GM19238 (cell line): ENCODE measurements at regions not wholly inside any gene's neighbourhood (a gene's known extent, or its start where the extent isn't known, plus 50 kb on each side); places are given as distances from the start of the nearest gene placed in this dataset.
"Not testable (repeated sequence)": the region's sequence is repeated elsewhere in the genome, so short reads cannot be mapped to it uniquely, and the experiment has no call there.

ENCODE experiments used
- DNase-seq: peaks from one replicate; pipeline ENCODE4 v3.0.0; 2011; ENCODE audit warnings: low spot score; ENCODE audit not compliant: insufficient read length

DNA sequence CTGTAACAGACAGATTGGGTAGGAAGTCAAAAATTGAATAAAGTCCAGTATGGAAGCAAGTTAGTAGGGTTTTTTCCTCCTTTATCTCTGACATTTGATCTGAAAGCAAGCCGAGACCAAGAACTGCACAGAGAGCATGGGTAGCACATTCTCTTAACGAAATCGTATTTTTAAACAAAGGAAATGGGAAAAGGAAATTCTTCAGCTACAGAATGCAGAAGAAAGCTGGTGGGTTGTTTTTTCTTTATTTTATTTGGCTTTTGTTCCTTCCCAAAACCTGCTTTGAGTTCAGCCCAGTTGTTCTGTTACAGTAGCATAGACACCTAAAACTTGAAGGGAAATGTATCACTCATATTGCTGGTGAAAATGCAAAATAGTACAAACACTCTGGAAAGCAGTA, 397.0 kb downstream of the GBE1 start:
- no peak for DNase-seq

DNA sequence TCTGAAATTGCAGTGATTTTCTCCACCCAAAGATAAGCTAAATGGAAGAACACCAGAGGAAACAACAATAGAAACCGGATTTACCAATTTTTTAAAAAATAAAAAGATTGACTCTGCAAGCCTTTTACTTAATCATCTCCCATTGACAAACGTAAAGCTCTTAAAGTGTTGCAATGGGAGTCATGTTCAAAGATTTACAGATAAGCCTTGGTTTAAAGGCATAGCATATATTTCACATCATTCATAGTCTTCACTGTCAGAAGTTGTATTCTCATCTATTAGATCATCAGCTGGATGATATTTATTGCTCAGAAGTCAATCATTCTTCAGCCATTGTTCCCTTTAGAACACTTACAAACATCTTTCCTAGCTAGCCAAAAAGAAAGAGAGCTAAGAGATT, 397.6 kb downstream of the GBE1 start:
- DNase-seq: no peak

DNA sequence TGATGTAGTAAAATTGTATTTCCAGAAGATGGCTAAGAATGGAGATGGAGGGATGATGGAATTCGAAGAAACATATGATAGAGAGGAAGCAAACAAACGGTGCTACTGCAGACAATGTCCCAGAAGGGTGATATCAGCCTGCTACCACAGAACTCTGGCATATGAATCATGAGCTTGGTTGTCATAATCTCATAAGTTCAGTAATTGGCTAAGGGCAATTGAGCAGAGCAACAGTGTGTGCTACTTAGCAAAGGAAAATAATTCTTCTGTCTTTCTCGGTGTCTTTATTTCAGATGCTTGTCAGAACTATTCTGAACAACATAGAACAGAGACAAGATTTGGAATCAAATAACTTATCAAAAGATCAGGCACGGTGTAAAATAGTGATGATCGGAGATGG, 407.3 kb downstream of the GBE1 start:
- no peak for DNase-seq

DNA sequence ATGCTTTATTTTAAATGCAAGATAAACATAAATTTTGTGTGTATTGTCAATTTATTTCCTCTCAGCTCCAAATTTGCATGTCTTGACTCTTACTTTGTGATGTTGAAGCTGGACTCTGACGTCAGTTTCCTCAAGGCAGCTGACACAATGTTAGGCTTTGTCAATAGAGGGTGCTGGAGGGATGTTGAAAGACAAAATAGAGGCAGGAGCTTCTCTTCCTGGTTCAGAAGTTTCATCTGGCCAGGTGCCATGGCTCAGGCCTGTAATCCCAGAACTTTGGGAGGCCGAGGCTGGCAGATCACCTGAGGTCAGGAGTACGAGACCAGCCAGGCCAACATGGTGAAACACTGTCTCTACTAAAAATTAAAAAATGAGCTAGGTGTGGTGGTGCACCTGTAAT, 408.6 kb downstream of the GBE1 start:
- no peak for DNase-seq

DNA sequence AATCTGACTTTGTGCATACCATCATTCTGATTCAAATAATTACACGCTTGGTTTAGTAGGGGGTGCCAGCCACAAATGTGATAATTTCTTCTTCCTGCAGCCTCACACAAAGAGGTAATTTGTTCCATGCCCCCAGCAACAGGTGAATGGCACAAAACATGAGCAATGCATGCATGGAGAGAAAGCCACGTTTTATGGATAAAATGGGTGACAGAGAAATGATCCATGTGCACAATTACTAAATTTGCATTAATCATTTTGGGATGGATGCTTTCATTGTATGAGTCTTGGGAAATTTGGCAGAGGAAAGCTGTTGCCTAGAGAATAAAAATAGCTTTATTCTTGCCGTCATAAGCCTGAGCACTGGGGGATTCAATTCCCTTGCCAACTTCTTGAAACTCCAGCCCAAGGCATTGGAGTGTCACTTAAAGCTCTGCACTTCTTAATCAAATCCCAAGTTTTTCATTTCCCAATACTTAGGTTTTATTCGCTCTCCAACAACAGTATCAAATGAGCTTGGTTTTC, 411.6 kb downstream of the GBE1 start:
- DNase-seq: no peak

DNA sequence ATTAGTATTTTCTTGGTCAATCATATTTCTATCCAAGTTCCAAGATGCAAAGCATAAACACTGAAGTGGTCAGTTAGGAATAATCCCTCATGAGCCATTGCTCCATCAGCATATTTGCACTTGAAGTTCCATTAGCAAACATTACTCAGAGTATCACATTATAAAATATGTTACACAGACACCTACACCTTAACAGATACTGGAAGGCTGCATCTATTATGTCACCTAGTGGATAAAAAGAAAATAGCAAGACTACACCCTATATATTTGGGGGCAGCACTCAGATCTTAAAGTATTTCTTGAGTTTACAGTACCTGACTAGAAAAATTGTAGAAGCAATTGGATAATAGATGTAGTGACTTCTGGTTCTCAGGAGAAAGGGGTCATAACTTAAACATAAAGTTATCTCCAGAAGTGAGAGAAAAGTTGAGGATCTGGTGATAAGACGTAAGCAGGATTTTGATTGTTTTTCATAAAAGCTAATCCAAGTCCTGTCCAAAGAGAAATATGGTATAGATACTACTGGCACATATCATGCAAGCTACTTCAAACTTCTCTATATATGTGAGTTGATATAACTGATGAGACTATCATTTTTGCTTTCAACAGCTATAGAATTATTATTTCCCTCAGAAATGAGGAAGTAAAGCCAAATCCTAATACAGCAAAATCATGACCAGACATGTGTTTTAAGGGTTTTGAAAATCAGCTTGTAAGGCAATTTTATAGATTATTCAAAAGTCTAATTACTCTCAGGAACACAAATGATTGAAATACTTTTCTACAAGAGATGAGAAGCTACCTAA, 422.2 kb downstream of the GBE1 start:
- no peak for DNase-seq

DNA sequence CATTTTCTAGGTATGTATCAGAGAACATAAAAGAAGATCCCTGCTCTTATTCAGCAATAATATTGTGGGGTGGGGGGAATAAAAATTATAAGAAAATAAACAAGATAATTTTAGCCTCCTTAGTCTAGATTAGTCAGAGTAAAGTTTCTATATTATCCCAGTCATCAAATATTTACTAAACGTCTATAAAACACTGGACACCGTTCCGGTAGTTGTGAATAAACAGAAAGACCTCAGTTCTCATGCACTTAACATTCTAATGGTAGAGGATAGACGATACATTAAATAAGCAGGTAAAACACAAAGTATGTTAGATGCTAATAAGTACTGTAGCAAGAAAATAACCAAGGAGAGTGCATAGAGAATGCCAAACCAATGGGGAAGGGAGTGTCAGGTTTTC, 425.0 kb downstream of the GBE1 start:
- no peak for DNase-seq

DNA sequence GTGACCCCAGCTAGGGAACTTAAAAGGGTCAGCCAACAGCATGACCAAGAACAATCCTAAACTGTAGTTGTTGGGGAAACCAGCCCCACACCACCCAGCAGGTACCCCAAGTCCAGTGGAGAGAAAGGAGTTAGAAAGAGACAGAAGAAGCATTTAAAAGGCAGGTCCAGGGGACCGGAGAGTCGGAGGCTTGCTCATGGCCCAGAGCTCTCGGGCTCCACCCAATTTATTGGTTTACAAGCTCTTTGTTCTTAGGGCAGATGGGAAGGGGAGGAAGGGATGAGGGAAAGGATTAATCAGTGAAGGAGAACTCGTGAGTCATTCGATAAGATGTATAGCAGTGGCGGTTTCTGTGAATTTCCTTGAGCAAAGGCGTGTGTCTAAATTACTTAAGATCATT, 431.6 kb downstream of the GBE1 start:
- not testable (repeated sequence) for DNase-seq

DNA sequence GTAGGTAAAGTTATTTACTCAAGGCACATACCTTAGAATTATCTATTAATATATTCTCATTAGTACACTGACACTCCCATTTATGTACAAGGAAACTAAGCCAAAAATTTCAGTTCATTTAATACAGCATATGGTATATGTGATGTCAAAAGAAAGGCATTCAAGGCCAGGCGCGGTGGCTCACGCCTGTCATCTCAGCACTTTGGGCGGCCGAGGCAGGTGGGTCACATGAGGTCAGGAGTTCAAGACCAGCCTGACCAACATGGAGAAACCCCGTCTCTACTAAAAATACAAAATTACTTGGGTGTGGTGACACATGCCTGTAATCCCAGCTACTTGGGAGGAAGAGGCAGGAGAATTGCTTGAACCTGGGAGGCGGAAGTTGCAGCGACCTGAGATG, 435.2 kb downstream of the GBE1 start:
- no peak for DNase-seq

DNA sequence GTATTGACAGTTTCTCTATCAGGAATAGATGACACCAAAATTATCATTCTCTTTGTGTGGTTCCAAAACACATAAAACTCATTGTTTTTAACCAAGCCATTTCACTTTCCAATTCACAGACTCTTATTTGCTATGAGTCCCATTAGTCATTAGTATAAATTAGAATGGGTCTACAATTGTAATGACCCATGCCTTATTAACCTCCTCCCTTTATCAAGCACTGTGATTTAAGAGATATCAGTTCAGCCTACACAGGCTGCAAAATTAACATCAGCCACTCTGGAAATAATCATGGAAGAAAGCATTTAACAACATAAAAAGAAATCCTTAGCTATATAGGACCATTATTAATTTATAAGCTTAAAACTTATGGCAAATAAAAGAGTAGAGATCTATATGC, 440.6 kb downstream of the GBE1 start:
- DNase-seq: no peak

DNA sequence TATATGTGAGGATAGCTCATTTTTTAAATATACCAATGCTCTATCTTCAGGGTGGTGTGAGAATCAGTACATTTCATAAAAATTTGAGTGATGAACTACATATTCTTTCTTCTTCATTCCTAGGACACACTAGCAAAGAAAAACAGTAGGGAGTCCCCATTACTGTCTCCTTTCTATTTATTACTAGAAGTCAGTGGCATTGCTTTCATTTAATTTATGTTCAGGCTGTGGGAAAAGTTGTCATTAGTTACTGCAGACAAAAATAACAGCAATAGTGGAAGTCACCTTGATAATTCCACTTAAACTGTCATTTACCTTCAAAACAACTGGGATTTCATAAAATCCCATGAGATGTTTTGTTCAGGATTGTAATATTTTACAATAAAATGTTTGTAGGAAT, 446.4 kb downstream of the GBE1 start:
- DNase-seq: no peak

DNA sequence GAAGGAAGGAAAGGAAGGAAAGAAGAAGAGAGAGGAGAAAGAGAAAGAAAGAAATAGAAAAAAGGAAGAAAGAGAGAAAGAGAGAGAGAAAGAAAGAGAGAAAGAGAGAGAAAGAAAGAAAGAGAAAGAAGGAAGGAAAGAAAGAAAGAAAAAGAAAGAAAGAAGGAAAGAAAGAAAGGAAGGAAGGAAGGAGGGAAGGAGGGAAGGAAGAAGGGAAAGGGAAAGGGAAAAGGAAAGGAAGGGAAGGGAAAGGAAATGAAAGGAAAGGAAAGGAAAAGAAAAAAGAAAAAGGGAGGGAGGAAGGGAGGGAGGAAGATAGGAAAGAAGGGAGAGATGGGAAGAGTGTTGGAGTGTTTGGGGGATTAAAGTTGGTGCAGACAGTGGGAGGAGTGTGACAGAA, 450.1 kb downstream of the GBE1 start:
- no peak for DNase-seq

DNA sequence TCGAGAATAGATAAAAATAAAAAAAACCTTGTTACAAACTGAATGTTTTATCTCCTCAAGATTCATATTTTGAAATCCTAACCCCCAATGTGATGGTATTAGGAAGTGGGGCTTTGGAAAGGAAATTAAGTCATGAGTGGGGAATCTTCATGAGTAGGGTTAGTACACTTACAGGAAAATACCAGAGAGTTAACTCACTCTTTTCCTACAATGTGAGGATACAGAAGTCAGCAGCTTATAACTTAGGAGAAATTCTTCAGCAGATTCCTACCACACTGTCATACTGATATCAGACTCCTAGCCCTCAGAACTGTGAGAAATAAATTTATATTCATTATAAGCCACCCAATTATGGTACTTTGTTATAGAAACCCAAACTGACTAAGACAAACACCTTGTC, 453.1 kb downstream of the GBE1 start:
- DNase-seq: no peak

DNA sequence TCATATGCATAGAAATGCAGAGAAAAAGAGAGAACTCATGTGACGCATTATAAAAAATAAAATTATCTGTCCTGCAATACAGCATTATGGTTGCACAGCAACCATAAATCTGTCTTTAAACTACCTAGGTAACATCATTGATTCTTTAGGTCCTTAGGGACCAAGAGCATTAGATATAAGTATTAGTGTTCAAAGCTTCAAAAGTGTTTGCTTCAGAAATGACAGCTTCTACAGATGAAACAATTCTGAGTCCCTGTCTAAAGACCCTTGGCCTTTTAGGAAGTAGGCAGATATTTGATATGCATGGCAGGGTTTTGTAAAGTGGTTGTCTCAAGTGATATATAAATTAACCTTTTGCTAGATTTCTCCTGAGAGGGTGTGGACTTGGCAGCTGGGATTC, 454.2 kb downstream of the GBE1 start:
- DNase-seq: no peak

DNA sequence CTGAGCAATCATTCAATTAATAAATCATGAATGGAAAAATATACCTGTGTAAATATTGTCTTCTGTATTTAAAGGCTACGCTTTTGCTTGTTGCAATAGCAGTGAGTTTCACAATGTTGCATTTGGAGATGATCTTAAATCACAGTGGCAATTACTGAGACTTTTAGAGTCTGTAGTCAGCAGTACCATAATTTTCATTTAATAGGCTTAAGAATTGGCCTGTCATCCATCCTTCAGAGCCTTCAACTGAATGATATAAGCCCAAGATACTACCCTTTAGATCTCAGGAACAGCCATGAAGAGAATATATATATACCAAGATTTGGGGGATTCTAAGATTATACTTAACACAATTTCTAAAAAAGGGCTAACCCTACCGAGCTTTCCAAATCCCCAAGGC, 458.1 kb downstream of the GBE1 start:
- DNase-seq: no peak

DNA sequence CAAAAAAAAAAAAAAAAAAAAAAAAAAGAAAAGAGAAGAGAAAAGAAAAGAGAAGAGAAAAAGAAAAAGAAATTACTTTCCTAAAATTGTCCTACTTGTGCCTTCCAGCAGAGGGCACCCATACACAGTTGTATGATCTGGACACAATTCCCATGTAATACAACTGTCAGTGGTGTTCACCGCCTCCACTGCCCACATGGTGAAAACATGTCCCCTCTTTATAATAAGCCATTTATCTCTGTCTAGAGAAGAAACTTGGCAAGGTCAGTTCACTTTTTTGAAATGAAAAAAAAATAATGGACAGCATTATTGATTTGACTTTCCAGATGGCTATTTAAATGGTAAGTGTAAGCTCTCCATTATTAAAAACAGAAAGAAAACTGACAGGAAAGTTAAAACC, 459.4 kb downstream of the GBE1 start:
- peak; percentile 7 for DNase-seq

DNA sequence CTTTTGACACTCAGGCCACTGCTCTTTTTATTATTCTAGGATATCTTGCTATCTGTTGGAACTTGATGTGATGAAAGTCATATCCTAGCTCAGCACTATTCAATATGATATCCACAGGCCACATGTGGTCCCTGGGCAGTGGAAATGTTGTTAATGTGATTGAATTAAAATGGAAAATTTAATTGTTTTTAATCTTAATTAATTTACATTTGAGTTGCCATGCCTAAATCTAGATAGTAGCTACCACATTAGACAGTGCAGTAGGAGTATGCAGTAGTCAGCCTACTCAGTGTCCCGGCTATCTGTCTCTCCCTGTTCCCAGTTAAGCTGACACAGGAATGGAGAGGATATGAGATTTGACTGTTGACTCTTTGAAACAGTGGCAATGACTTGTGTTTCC, 460.2 kb downstream of the GBE1 start:
- DNase-seq: no peak

DNA sequence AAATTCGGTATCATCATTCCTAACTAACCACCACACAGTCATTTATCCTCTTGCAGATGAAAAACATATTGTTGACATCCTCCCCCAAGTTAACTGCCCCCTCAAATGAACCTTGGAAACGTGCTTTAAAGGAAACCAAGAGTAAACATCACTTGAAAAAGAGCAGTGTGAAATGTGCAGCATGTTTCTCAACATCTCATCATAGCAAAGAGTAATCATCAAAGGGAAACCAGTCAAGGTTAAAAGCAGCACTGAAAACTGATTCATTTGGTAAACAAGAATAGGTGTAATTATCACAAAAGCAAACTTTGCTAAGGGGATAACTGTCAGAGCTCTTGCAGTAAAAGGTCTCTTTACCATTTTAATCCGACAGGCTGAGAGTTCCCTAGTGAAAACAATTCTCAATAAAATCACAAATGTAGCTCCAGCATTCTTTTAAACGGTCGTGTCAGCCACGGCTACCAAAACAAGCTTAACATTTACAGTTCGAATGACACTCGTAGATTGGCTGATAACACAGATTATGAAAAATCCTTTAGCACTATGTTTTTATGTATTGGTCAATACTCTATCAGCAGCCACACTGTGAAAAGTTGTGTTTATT, 461.0 kb downstream of the GBE1 start:
- no peak for DNase-seq

DNA sequence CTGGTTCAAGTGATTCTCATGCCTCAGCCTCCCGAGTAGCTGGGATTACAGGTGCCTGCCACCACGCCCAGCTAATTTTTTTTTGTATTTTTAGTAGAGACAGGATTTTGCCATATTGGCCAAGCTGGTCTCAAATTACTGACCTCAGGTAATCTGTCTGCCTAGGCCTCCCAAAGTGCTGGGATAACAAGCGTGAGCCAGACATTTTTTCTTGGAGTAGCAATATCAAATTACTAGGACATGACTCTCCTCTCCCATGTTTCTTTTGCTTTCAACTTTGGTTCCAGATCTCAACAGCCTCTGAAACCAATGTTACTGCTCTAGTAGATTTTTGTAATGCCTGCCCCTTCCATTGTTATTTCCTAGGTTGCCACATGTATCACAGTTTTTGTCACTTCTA, 462.0 kb downstream of the GBE1 start:
- no peak for DNase-seq

DNA sequence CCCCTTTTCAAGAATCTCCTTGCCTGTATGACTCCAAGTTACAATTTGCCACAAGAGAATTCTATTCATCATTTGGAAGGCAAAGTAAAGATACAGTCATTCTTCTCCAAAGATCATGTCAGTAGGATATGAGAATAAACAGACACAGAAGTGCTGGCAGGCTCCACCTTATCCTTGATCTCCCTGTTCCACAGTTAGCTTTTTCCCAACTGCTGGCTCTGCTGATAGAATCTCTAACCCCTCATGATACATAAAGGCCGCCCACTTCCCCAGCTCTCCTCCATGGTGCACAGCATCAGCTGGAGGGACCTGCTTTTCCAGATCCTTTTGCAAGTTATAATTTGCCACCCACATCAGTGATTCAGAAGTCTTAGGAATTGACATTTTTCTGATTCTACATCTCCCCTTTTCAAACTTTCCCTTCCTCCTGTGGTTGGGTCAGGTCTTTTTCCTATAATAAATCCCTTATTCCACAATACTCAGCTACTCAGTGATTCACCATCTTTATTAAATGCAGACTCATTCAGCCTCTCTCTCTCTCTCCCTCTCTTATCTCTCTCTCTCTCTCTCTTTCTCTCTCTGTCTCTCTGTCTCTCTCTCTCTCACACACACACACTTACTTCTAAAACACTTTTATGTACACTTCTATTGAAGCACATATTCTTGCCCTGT, 465.4 kb downstream of the GBE1 start:
- no peak for DNase-seq

DNA sequence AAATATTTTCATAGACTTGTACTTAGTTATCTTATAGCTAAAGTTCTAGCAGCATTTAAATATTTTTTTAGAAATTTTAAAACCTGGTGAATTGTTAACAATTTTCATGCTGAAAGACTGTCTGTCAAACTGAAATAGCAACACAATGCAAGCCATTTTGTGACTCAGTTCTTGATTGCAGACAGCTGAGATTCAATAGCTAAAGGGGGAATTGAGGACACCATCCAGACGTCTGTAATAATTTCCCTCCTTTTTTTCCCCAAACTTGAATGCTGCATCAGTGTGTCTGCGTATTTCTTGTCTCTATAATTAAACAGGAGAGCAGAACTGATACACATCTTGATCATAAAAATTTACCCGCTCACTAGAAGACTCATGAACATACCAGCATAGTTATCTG, 468.3 kb downstream of the GBE1 start:
- no peak for DNase-seq

DNA sequence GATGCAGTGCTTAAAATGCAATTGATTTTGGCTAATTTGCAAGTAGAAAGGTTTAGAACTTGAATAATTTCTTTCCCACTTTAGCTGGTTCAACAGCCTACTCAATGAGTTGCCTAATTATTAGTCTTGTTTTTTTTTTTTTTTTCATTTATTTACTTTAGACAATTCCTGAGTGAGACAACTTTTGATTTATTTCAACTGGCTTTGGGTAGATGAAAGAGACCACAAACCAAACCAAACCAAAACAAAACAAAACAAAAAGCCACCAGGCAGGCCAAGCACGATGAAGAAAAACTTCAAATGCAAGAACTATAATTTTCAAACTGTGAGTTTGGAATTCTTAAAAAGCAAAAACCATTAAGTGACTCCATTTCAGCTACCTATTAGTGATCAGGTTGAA, 469.9 kb downstream of the GBE1 start:
- DNase-seq: no peak

DNA sequence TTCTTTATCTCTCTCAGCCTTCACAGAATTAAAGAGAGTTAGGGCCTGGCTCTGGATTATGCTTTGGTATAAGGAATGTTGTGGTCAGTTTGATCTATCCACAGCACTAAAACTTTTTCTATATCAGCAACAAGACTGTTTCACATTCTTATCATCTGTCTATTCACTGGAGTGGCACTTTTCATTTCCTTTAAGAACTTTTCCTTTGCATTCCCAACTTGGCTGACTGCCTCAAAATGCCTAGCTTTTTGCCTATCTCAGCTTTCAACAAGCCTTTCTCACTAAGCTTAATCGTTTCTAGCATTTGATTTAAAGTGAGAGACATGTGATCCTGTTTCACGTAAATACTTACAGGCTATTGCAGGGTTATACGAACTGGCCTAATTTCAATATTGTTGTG, 471.8 kb downstream of the GBE1 start:
- DNase-seq: no peak
